IPS-NIHi7 (cell line): ENCODE measurements at regions not wholly inside any gene's neighbourhood (a gene's known extent, or its start where the extent isn't known, plus 50 kb on each side); places are given as distances from the start of the nearest gene placed in this dataset.
"Not testable (repeated sequence)": the region's sequence is repeated elsewhere in the genome, so short reads cannot be mapped to it uniquely, and the experiment has no call there.

ENCODE experiments used
- DNase-seq: peaks from one replicate; pipeline ENCODE4 v3.0.0; 2012; ENCODE audit warnings: mixed read lengths; ENCODE audit errors: extremely low spot score

- DNase-seq, result no peak
Observed at GRCh38 chr2:20130821-20131645, 79.6 kb upstream of the LAPTM4A start.

DNA sequence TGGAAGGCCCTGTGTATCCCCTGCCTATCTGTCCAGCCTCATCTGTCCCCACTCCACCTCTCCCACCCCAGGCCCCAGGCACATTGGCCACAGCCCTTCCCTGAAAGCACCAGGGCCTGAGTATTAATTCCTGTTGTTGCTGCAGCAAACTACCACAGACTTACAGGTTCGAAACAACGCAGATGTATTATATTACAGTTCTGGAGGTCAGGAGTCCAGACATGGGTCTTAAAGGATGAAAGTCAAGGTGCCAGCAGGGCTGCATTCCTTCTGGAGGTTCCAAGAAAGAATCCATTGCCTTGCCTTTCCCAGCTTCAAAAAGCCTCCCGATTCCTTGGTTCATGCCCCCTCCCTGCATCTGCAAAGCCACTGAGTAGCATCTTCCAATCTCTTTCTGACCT, 78.7 kb upstream of the LAPTM4A start:
- DNase-seq, result no peak

- no peak for DNase-seq
Observed at GRCh38 chr2:20129331-20130159, 78.1 kb upstream of the LAPTM4A start.

DNA sequence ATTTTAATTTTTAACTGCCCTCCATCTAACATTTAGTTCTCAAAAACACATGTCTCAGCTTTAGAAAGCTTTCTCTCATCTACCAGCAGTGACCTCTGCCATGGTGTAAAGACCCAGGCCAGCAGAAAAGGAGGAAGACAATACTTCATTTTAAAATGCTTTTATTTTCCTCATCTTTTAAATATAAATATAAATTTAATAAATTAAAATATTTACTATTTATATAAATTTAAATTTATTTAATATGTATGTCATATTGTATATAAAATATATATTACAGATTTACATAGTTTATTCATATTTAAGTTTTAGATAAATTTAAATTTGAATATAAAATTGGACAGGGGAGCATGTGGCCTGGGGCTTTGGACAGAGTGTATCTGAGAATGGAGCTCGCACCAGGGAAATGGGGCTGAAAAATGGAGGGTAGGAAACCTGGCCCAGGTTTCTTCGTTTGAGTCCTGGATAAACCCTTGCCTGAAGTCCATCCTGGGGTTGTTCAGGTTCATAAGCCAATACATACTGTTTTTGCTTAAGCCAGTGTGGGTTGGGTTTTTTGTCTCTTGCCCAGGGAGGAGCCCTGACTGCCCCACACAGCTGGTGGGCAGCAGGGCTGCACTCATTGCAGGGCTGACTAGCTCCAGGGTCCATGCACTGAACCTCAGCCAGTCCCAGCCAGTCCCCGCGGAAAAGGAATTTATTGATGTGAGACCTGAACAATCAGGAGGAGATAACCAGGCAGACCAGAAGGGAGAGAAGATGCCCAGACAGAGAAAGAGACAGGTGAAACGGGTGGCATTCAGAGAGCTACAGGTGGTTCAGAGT, 77.3 kb upstream of the LAPTM4A start:
- no peak for DNase-seq

- DNase-seq, result no peak
Observed at GRCh38 chr2:20126469-20126868, 75.0 kb upstream of the LAPTM4A start.

GRCh38 chr2:20126040-20126439, 74.6 kb upstream of the LAPTM4A start:
- DNase-seq, result no peak

DNA sequence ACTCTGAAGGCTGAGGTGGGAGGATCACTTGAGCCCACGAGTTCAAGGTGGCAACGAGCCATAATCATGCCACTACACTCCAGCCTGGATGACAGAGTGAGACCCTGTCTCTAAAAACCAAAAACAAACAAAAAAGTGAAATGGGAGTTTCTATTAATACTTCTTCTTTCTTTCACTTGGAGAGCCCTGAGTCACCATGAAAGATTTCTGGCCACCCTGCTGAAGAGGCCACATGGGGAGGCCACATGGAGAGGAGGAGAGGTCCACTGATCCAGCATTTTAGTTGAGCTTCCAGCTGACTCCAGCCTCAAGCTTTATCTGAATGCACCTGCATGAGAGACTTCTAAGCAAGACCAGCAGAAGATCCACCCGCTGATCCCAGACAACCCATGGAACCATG, 74.2 kb upstream of the LAPTM4A start:
- DNase-seq, result no peak

DNA sequence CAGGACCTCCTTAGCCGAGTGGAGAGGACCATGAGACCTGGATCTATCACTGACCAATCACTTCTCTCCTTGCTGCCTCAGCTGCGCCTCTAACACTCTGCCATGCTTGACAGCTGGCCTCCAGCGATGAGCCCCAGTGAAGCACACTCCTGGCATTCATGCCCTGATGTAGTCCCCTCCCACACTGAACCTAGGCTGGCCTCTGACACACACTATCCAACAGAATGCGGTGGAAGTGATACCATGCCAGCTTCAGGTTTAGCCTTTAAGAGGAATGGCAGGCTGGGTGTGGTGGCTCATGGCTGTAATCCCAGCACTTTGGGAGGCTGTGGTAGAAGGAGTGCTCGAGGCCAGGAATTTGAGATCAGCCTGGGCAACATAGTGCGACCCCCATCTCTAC, 73.7 kb upstream of the LAPTM4A start:
- no peak for DNase-seq

DNA sequence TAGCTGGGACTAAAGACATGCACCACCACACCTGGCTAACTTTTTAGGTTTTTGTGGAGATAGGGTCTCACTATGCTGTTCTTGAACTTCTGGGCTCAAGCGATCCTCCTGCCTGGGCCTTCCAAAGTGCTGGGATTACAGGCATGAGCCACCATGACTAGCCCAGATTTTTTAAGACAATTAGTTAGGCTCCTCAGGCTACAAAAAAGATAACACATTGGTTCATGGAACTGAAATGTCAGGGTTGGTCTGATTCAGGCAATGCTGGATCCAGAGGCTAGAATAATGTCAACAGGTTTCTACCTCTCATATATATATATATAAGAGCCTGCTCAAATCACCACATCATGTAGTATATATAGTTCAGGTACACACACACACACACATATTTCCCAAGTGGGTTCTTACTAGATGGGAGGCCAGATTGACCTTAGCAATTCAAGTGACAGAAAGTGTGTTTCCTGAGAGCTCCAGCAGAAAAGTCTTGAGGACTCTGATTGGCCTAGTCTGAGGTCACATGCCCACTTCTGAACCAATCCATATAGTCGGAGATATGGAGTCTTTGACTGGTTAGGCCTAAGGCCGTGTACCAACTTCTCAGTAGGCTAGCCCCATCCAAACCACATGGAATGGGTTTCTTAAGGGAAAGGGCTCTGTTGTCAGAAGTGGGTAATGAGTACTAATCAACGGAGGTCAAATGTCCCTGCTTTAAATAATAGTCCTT, 72.6 kb upstream of the LAPTM4A start:
- no peak for DNase-seq

DNA sequence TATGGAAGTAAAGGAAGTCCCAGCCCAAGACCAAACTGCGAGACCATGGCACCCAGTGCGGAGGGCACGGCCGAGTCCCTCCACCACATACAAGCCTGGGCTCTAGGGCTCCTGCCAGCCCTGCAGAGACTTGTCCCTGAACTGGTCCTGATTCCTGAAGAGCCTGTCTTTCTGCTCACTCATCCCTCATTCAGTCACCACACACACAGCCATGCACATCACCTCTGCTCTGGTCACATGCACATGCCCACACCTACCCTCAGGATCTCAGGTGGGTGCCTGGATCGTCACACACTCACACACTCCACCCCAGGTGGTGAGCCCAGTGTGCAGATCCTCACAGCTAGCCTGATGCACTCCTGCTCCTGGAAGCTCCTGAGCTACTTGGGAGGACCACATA, 71.4 kb upstream of the LAPTM4A start:
- DNase-seq, result no peak

- DNase-seq, result no peak
Observed at GRCh38 chr2:20120569-20121416, 69.4 kb upstream of the LAPTM4A start.

DNA sequence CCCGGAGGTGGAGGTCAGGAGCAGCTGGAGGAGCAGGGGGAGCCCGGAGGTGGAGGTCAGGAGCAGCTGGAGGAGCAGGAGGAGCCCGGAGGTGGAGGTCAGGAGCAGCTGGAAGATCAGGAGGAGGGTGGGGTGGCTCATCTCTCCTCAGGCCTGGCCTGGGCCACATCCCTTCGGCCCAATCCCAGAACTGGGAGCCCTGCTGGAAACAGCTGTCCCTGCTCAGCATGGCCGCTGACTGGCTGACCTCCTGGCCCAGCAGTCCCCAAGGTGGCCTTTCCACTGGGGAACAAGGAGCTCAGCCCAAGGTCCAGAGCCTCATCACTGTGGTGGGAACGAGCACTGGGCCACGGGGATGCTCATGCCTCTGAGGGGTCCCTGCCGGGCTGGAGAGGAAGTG, 66.6 kb upstream of the LAPTM4A start:
- DNase-seq, result no peak

DNA sequence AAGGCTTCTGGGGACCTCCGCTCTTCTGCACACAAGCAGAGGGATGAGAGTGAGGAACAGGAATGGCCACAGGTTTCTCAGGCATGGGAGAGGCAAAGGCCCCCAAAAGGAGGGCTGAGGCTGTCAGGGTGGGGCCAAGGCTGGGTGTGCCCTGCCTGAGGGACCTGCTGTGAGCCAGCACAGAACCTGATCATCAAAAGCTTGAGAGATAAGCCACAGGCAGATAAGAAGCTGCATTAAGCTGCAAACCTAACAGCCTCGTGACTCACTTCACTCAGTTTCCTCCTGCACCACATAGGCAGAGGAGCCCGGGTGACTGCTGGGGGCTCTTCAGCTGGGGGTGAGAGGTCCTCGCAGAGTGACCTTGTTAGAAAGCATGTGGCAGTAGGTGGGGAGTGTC, 64.5 kb upstream of the LAPTM4A start:
- DNase-seq, result no peak

- DNase-seq, result no peak
Observed at GRCh38 chr2:20115374-20115773, 63.9 kb upstream of the LAPTM4A start.

DNA sequence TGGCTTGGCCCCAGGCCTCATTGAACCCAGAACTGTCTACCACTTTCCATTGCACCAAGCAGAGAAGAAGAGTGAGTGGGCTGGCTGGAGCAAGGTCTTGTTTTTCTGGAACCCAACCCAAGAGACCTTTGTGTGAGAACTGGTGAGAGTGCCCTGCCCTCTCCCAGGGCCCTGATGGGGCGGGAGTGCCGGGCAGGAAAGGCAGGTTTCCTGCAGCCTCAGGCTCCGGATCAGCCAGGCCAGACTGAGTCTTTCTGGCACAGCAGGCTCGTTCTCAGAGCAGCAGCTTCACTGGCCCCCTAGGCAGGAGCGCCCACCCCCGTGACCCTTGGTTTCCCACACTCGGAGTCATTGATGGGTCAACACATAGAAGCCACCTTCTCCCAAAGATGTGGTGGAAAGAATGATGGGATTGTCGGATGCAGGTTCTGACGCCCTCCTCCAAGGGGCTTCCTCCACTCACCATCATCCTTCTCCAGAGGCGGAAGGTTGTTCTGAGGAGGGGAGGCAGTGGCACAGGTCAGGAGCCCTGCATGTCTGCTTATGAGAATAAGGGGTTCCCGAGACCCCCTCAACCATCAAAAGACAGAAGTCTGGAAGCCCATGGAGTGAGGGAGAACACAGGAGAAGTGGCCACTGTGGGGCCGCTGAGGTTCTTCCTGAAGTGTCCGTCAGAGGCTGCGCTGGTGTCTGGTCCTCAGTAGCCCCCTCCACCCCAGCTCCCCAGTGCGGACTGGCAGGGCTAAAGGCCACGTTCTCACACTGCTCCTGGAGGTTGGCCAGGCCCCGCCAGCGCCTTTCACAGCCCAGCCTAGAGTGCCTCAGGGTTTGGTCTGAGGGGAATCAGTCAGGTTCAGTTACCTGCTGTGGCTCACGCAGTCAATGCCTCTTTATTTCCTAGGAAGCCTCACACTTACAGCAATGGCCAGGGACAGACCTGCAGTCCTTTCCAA, 62.8 kb upstream of the LAPTM4A start:
- DNase-seq, result no peak

- DNase-seq, result no peak
Observed at GRCh38 chr2:20113004-20113796, 61.8 kb upstream of the LAPTM4A start.

DNA sequence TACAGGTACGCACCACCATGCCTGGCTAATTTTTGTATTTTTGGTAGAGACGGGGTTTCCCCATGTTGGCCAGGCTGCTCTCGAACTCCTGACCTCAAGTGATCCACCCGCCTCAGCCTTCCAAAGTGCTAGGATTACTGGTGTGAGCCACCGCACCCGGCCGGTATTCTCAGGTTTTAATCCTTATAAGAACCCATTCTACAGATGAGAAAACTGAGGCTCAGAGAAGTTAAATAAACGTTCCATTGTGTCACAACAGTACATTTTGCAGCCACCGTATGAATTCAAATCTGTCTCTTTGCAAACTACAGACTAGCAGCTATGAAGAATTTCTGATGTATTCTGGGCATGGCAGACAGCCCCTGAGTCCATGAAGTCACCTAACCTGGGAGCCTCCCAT, 60.9 kb upstream of the LAPTM4A start:
- DNase-seq, result not testable (repeated sequence)

GRCh38 chr2:20111311-20112131, 60.1 kb upstream of the LAPTM4A start:
- DNase-seq, result no peak
